ENCODE measurements at regions not wholly inside any gene's neighbourhood (a gene's known extent, or its start where the extent isn't known, plus 50 kb on each side); places are given as distances from the start of the nearest gene placed in this dataset.

- TF ChIP-seq CTCF (IDR thresholded peaks at IDR 0.05; ENCODE audit: poor library complexity) = no peak
- TF ChIP-seq EZH2 (IDR thresholded peaks at IDR 0.05; ENCODE audit: borderline replicate concordance) = no peak
Measured at GRCh38 chr7:22875470-22875869, 52.8 kb upstream of the TOMM7 start.
